ENCODE measurements at regions not wholly inside any gene's neighbourhood (a gene's known extent, or its start where the extent isn't known, plus 50 kb on each side); places are given as distances from the start of the nearest gene placed in this dataset.

DNA sequence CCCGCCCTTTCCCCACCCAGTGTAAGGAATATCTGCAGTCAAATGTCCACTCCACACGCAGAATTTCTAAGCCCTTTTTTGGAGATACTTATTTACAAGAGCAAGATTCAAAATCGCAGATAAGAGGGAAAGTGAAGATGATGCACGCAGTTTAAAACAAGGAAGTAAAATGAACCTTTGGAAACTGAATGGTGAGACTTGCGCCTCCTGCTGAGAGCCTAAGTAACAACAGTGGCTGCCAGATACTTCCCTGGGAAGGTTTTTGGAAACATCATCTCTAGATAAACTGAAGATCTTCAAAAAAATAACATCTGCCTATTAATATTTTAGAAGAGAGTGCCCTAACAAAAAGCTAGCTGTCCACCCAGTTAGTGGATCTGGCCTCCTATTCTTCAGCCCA, 963.1 kb upstream of the FAT3 start:
- H3K4ac ChIP-seq (ENCODE audit: low read length) = no peak overlapping the region
- no peak overlapping the region for H2BK15ac ChIP-seq (ENCODE audit: low read length)
- no peaks in the 10 kb centered on the region for H3K79me1 ChIP-seq (ENCODE audit: low read depth, low read length)
- H3K4me3 ChIP-seq (ENCODE audit: low read length in 2 of 2) = no peak overlapping the region
- H3K18ac ChIP-seq (ENCODE audit: low read length) = no peak overlapping the region
- H3K27me3 ChIP-seq (ENCODE audit: control insufficient read depth in 3 of 3, insufficient read depth in 3 of 3, low read depth in 1 of 3, low read length in 3 of 3) = no peaks in the 10 kb centered on the region
- no peak overlapping the region for H2BK5ac ChIP-seq (ENCODE audit: low read length)
- H2AK5ac ChIP-seq (ENCODE audit: low read depth, low read length) = no peak overlapping the region
- no peak overlapping the region for H3K4me2 ChIP-seq (ENCODE audit: insufficient read depth, low read length, poor library complexity, severe bottlenecking)
- no peak overlapping the region for H3K27ac ChIP-seq (replicated peaks; ENCODE audit: low read length)
- H3K14ac ChIP-seq (ENCODE audit: low read length) = no peak overlapping the region
- no CpG with 5 or more reads among the region's 5 CpGs for WGBS, 2 donors (ENCODE audit: extremely low coverage in 2 of 2, insufficient read length in 2 of 2, insufficient replicate concordance in 1 of 2)
- no peaks in the 10 kb centered on the region for H3K4me1 ChIP-seq (ENCODE audit: control insufficient read depth in 2 of 2, insufficient read depth in 1 of 2, low read depth in 1 of 2, low read length in 2 of 2)
- H3K9me3 ChIP-seq (replicated peaks in 1 of 2; ENCODE audit: control insufficient read depth in 2 of 2, insufficient read depth in 1 of 2, low read depth in 1 of 2, low read length in 2 of 2) = no peaks in the 10 kb centered on the region
- no peak overlapping the region for H2BK12ac ChIP-seq (ENCODE audit: low read length)
- no peak overlapping the region for H3K9ac ChIP-seq (ENCODE audit: low read depth, low read length, poor library complexity)
- H4K91ac ChIP-seq (ENCODE audit: low read depth, low read length, poor library complexity) = no peak overlapping the region
- H4K8ac ChIP-seq (ENCODE audit: low read depth, low read length) = no peak overlapping the region
- H3K23ac ChIP-seq (ENCODE audit: low read depth, low read length, poor library complexity) = no peak overlapping the region
- H3K36me3 ChIP-seq (replicated peaks in 1 of 2; ENCODE audit: control insufficient read depth in 2 of 2, insufficient read depth in 2 of 2, low read length in 2 of 2) = no peaks in the 10 kb centered on the region
- DNase-seq (ENCODE audit: low spot score) = no peak
- H2BK120ac ChIP-seq (ENCODE audit: low read depth, low read length) = no peak overlapping the region
- H2AFZ ChIP-seq (ENCODE audit: low read length) = no peak overlapping the region

DNA sequence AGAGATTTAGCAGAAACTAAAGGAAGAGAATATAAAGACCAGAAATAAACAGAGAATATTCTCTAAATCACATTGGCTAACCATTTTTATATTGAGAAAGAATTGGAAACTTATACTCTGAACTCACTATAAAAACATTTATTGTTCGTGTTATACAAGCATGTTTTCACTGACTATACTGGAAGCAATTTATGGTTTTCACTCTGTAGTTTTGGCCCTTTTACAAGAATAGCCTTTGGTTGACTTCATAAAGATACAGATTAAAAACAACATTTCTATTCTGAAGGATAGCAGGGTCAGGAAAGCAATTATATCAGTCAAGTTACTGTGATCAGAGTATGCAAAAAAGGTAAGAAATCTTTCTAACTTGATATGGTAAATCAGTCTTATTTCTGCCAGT, 965.7 kb upstream of the FAT3 start:
- Histone ChIP-seq H3K18ac (ENCODE audit: low read length) (no peak overlapping the region), H3K14ac (ENCODE audit: low read length) (no peak overlapping the region), H3K79me1 (ENCODE audit: low read depth, low read length) (no peaks in the 10 kb centered on the region), H4K8ac (ENCODE audit: low read depth, low read length) (no peak overlapping the region), H2BK120ac (ENCODE audit: low read depth, low read length) (no peak overlapping the region), H3K4me1 (ENCODE audit: control insufficient read depth in 2 of 2, insufficient read depth in 1 of 2, low read depth in 1 of 2, low read length in 2 of 2) (no peaks in the 10 kb centered on the region), H3K9me3 (replicated peaks in 1 of 2; ENCODE audit: control insufficient read depth in 2 of 2, insufficient read depth in 1 of 2, low read depth in 1 of 2, low read length in 2 of 2) (no peaks in the 10 kb centered on the region), H2BK15ac (ENCODE audit: low read length) (no peak overlapping the region), H3K4me2 (ENCODE audit: insufficient read depth, low read length, poor library complexity, severe bottlenecking) (no peak overlapping the region), H3K27ac (replicated peaks; ENCODE audit: low read length) (no peak overlapping the region), H3K4me3 (ENCODE audit: low read length in 2 of 2) (no peak overlapping the region), H3K4ac (ENCODE audit: low read length) (no peak overlapping the region), H4K91ac (ENCODE audit: low read depth, low read length, poor library complexity) (no peak overlapping the region), H3K23ac (ENCODE audit: low read depth, low read length, poor library complexity) (no peak overlapping the region), H2AK5ac (ENCODE audit: low read depth, low read length) (no peak overlapping the region), H2AFZ (ENCODE audit: low read length) (no peak overlapping the region), H3K36me3 (replicated peaks in 1 of 2; ENCODE audit: control insufficient read depth in 2 of 2, insufficient read depth in 2 of 2, low read length in 2 of 2) (no peaks in the 10 kb centered on the region), H3K27me3 (ENCODE audit: control insufficient read depth in 3 of 3, insufficient read depth in 3 of 3, low read depth in 1 of 3, low read length in 3 of 3) (no peaks in the 10 kb centered on the region), H2BK12ac (ENCODE audit: low read length) (no peak overlapping the region), H3K9ac (ENCODE audit: low read depth, low read length, poor library complexity) (no peak overlapping the region), H2BK5ac (ENCODE audit: low read length) (no peak overlapping the region)
- no CpG with 5 or more reads among the region's 1 CpG for WGBS, 2 donors (ENCODE audit: extremely low coverage in 2 of 2, insufficient read length in 2 of 2, insufficient replicate concordance in 1 of 2)
- DNase-seq (ENCODE audit: low spot score) = no peak

GRCh38 chr11:91257667-91258066, 967.0 kb upstream of the FAT3 start:
- Histone ChIP-seq H3K4me3 (ENCODE audit: low read length in 2 of 2) (no peak overlapping the region), H3K18ac (ENCODE audit: low read length) (no peak overlapping the region), H3K4ac (ENCODE audit: low read length) (no peak overlapping the region), H3K9ac (ENCODE audit: low read depth, low read length, poor library complexity) (no peak overlapping the region), H2BK15ac (ENCODE audit: low read length) (no peak overlapping the region), H3K23ac (ENCODE audit: low read depth, low read length, poor library complexity) (no peak overlapping the region), H3K14ac (ENCODE audit: low read length) (no peak overlapping the region), H3K9me3 (replicated peaks in 1 of 2; ENCODE audit: control insufficient read depth in 2 of 2, insufficient read depth in 1 of 2, low read depth in 1 of 2, low read length in 2 of 2) (no peaks in the 10 kb centered on the region), H2BK120ac (ENCODE audit: low read depth, low read length) (no peak overlapping the region), H3K27me3 (ENCODE audit: control insufficient read depth in 3 of 3, insufficient read depth in 3 of 3, low read depth in 1 of 3, low read length in 3 of 3) (no peaks in the 10 kb centered on the region), H4K91ac (ENCODE audit: low read depth, low read length, poor library complexity) (no peak overlapping the region), H2BK12ac (ENCODE audit: low read length) (no peak overlapping the region), H2AK5ac (ENCODE audit: low read depth, low read length) (no peak overlapping the region), H2BK5ac (ENCODE audit: low read length) (no peak overlapping the region), H3K79me1 (ENCODE audit: low read depth, low read length) (no peaks in the 10 kb centered on the region), H3K36me3 (replicated peaks in 1 of 2; ENCODE audit: control insufficient read depth in 2 of 2, insufficient read depth in 2 of 2, low read length in 2 of 2) (no peaks in the 10 kb centered on the region), H3K4me2 (ENCODE audit: insufficient read depth, low read length, poor library complexity, severe bottlenecking) (no peak overlapping the region), H4K8ac (ENCODE audit: low read depth, low read length) (no peak overlapping the region), H3K27ac (replicated peaks; ENCODE audit: low read length) (no peak overlapping the region), H2AFZ (ENCODE audit: low read length) (no peak overlapping the region), H3K4me1 (ENCODE audit: control insufficient read depth in 2 of 2, insufficient read depth in 1 of 2, low read depth in 1 of 2, low read length in 2 of 2) (no peaks in the 10 kb centered on the region)
- no CpG with 5 or more reads among the region's 1 CpG for WGBS, 2 donors (ENCODE audit: extremely low coverage in 2 of 2, insufficient read length in 2 of 2, insufficient replicate concordance in 1 of 2)
- DNase-seq (ENCODE audit: low spot score) = no peak

DNA sequence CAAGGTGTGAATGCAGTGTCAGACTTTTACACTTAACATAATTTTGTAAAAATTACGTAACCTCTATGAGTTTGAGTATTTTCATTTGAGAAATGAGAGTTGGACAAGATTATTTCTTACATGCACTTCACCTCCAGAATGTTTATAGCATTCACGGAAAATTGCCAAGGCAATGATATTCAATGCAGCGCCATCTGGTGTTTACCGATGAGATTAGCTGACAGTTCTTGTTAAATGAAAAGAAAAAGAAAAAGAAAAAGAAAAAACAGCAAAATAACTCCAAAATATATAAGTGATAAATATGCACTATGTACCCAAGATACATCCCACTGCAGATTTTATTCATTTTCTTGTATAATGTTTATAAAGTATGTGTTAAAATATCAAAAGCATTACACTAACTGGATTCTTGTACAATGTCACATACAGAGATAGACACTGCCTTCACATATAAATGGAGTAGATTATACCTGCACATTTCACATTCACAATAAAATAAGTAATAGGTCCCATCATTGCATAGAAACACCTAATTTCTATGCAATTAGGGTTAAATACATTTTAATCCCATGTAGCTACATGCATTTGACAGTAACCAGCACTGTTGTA, 976.3 kb upstream of the FAT3 start:
- no peak overlapping the region for H3K23ac ChIP-seq (ENCODE audit: low read depth, low read length, poor library complexity)
- no peak overlapping the region for H2AK5ac ChIP-seq (ENCODE audit: low read depth, low read length)
- no CpG with 5 or more reads among the region's 4 CpGs for WGBS, 2 donors (ENCODE audit: extremely low coverage in 2 of 2, insufficient read length in 2 of 2, insufficient replicate concordance in 1 of 2)
- peak; percentile 33 for DNase-seq (ENCODE audit: low spot score)
- H3K9ac ChIP-seq (ENCODE audit: low read depth, low read length, poor library complexity) = no peak overlapping the region
- no peak overlapping the region for H2BK5ac ChIP-seq (ENCODE audit: low read length)
- no peak overlapping the region for H4K91ac ChIP-seq (ENCODE audit: low read depth, low read length, poor library complexity)
- no peak overlapping the region for H2BK120ac ChIP-seq (ENCODE audit: low read depth, low read length)
- H2AFZ ChIP-seq (ENCODE audit: low read length) = no peak overlapping the region
- no peak overlapping the region for H3K4me2 ChIP-seq (ENCODE audit: insufficient read depth, low read length, poor library complexity, severe bottlenecking)
- no peak overlapping the region for H3K4me3 ChIP-seq (ENCODE audit: low read length in 2 of 2)
- no peaks in the 10 kb centered on the region for H3K36me3 ChIP-seq (replicated peaks in 1 of 2; ENCODE audit: control insufficient read depth in 2 of 2, insufficient read depth in 2 of 2, low read length in 2 of 2)
- no peak overlapping the region for H2BK15ac ChIP-seq (ENCODE audit: low read length)
- H3K4me1 ChIP-seq (ENCODE audit: control insufficient read depth in 2 of 2, insufficient read depth in 1 of 2, low read depth in 1 of 2, low read length in 2 of 2) = no peaks in the 10 kb centered on the region
- no peak overlapping the region for H2BK12ac ChIP-seq (ENCODE audit: low read length)
- no peak overlapping the region for H4K8ac ChIP-seq (ENCODE audit: low read depth, low read length)
- no peaks in the 10 kb centered on the region for H3K27me3 ChIP-seq (ENCODE audit: control insufficient read depth in 3 of 3, insufficient read depth in 3 of 3, low read depth in 1 of 3, low read length in 3 of 3)
- H3K79me1 ChIP-seq (ENCODE audit: low read depth, low read length) = no peaks in the 10 kb centered on the region
- H3K27ac ChIP-seq (replicated peaks; ENCODE audit: low read length) = no peak overlapping the region
- no peak overlapping the region for H3K18ac ChIP-seq (ENCODE audit: low read length)
- H3K9me3 ChIP-seq (replicated peaks in 1 of 2; ENCODE audit: control insufficient read depth in 2 of 2, insufficient read depth in 1 of 2, low read depth in 1 of 2, low read length in 2 of 2) = no peaks in the 10 kb centered on the region
- H3K4ac ChIP-seq (ENCODE audit: low read length) = no peak overlapping the region
- no peak overlapping the region for H3K14ac ChIP-seq (ENCODE audit: low read length)
